ENCODE measurements at regions not wholly inside any gene's neighbourhood (a gene's known extent, or its start where the extent isn't known, plus 50 kb on each side); places are given as distances from the start of the nearest gene placed in this dataset.

DNA sequence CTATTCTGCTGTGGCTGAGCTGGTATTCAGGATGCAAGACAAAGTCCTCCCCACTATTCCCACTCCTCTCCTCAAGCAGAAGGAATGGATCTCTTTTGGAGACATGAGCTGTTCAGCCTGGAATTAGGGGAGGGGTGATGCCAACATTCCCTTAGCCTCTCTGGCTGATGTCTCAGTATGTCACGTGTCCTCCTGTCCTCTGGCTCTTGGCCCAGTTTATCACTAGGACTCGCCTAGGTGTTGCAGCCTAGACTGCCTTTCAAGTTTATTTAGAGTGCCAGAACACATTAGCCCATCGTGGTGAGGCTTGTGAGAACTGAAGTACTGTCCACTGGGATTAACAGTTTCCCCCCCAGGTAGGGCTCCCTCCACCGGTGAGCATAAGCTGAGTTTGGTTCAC lies 239.9 kb upstream of the MIS18BP1 start:
- TF ChIP-seq CREB5 (CRISPR knock-in tag; IDR thresholded peaks at IDR 0.05; ENCODE audit: low read depth) (no peak), ZFP3 (CRISPR knock-in tag; IDR thresholded peaks at IDR 0.05) (no peak), GLIS3 (CRISPR knock-in tag; IDR thresholded peaks at IDR 0.05) (no peak), ESRRG (CRISPR knock-in tag; IDR thresholded peaks at IDR 0.05) (no peak), TCF4 (CRISPR knock-in tag; IDR thresholded peaks at IDR 0.05; ENCODE audit: borderline replicate concordance) (no peak), ZC3H10 (CRISPR knock-in tag; IDR thresholded peaks at IDR 0.05) (no peak), ZFP30 (CRISPR knock-in tag; IDR thresholded peaks at IDR 0.05) (no peak), PATZ1 (CRISPR knock-in tag; IDR thresholded peaks at IDR 0.05; ENCODE audit: borderline replicate concordance) (no peak), ZNF70 (CRISPR knock-in tag; IDR thresholded peaks at IDR 0.05) (no peak), ARNTL (CRISPR knock-in tag; IDR thresholded peaks at IDR 0.05; ENCODE audit: borderline replicate concordance, low read depth) (no peak), OSR1 (CRISPR knock-in tag; IDR thresholded peaks at IDR 0.05) (no peak), TSHZ2 (CRISPR knock-in tag; IDR thresholded peaks at IDR 0.05) (no peak), ISL1 (CRISPR knock-in tag; IDR thresholded peaks at IDR 0.05) (no peak)
- TF ChIP-seq, protein P1, sequence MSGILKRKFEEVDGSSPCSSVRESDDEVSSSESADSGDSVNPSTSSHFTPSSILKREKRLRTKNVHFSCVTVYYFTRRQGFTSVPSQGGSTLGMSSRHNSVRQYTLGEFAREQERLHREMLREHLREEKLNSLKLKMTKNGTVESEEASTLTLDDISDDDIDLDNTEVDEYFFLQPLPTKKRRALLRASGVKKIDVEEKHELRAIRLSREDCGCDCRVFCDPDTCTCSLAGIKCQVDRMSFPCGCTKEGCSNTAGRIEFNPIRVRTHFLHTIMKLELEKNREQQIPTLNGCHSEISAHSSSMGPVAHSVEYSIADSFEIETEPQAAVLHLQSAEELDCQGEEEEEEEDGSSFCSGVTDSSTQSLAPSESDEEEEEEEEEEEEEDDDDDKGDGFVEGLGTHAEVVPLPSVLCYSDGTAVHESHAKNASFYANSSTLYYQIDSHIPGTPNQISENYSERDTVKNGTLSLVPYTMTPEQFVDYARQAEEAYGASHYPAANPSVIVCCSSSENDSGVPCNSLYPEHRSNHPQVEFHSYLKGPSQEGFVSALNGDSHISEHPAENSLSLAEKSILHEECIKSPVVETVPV (CRISPR knock-in tag; IDR thresholded peaks at IDR 0.05): no peak
